Naive thymus-derived CD8-positive, alpha-beta T cell (primary cell): ENCODE measurements at regions not wholly inside any gene's neighbourhood (a gene's known extent, or its start where the extent isn't known, plus 50 kb on each side); places are given as distances from the start of the nearest gene placed in this dataset.

Source experiments
- ATAC-seq, 2 donors: fragments of 150-1000 bp; cut with Tn5 transposase in 1 of 2; sonication (Bioruptor Pico), chemical (Tn5 transposase) in 1 of 2; 1 replicate in 1 of 2; 2 replicates in 1 of 2; pipeline ENCODE4 v1.10.0; 2021; ENCODE audit warnings: mild to moderate bottlenecking in 2 of 2, moderate library complexity in 2 of 2
- POLR2A ChIA-PET: fragments of 350-600 bp; sonication (Branson Sonifier 250); formaldehyde crosslinking; loops from one replicate; lab custom pipeline; 2021; ENCODE audit warnings: antibody characterized with exemption; lab: Charles Lee
- DNase-seq, 10 donors: peaks; one replicate each; pipeline versions ENCODE4 v3.0.0 to v3.0.0-alpha.2; 2020 to 2022
- H3K27ac Mint-ChIP-seq, 10 donors: one replicate each; pipeline ENCODE4 v1.8.0; 2020 to 2022; ENCODE audit warnings: mild to moderate bottlenecking in 10 of 10, mixed read lengths in 10 of 10, moderate library complexity in 4 of 10, inconsistent platforms in 1 of 10
- H3K27me3 Mint-ChIP-seq, 5 donors: one replicate each; pipeline ENCODE4 v1.8.0; 2021 to 2022; ENCODE audit warnings: mixed read lengths in 5 of 5
- H3K36me3 Mint-ChIP-seq, 3 donors: one replicate each; pipeline ENCODE4 v1.8.0; 2020 to 2022; ENCODE audit warnings: mixed read lengths in 3 of 3, mild to moderate bottlenecking in 2 of 3, inconsistent platforms in 1 of 3
- H3K4me1 Mint-ChIP-seq, 4 donors: one replicate each; pipeline ENCODE4 v1.8.0; 2021 to 2022; ENCODE audit warnings: mixed read lengths in 4 of 4
- H3K4me3 Mint-ChIP-seq, 10 donors: one replicate each; pipeline ENCODE4 v1.8.0; 2020 to 2022; ENCODE audit warnings: mild to moderate bottlenecking in 10 of 10, mixed read lengths in 10 of 10, moderate library complexity in 6 of 10, inconsistent platforms in 1 of 10
- H3K9me3 Mint-ChIP-seq, 9 donors: one replicate each; pipeline ENCODE4 v1.8.0; 2020 to 2022; ENCODE audit warnings: mixed read lengths in 9 of 9, mild to moderate bottlenecking in 3 of 9, inconsistent platforms in 1 of 9, moderate library complexity in 1 of 9

GRCh38 chr13:102470283-102470917, 68.6 kb upstream of the FGF14 start:
- DNase-seq (no peak), ATAC-seq (no peak)
- no peak overlapping the region for H3K27ac Mint-ChIP-seq
- H3K4me3 Mint-ChIP-seq = no peak overlapping the region
- H3K36me3 Mint-ChIP-seq = no peaks in the 10 kb centered on the region
- POLR2A ChIA-PET = interaction anchor here (0.7 kb wide), 1 partner anchor 145 kb away, joined by 4 read pairs; no protein-coding TSS in a partner anchor
- H3K4me1 Mint-ChIP-seq = no peaks in the 10 kb centered on the region
- peaks cover 12 to 37% (median 26%) of the 10 kb centered on the region in 5 donors for H3K27me3 Mint-ChIP-seq
- peaks cover 0 to 4% (median 0%) of the 10 kb centered on the region in 9 donors for H3K9me3 Mint-ChIP-seq

GRCh38 chr13:102466610-102467190, 64.9 kb upstream of the FGF14 start:
- Mint-ChIP-seq H3K4me1 (no peaks in the 10 kb centered on the region), H3K27me3 (peaks cover 15 to 47% (median 28%) of the 10 kb centered on the region in 5 donors), H3K4me3 (no peak overlapping the region), H3K9me3 (peaks cover 0 to 2% (median 0%) of the 10 kb centered on the region in 9 donors), H3K27ac (peak overlapping the region in 1 of 10 donors; percentile 63), H3K36me3 (no peaks in the 10 kb centered on the region)
- POLR2A ChIA-PET = no interaction called here
- no peak for DNase-seq
- ATAC-seq = no peak

- Mint-ChIP-seq H3K9me3 (peaks cover 0 to 2% (median 0%) of the 10 kb centered on the region in 9 donors), H3K36me3 (no peaks in the 10 kb centered on the region), H3K4me3 (no peak overlapping the region), H3K27me3 (peaks cover 10 to 47% (median 21%) of the 10 kb centered on the region in 5 donors), H3K27ac (no peak overlapping the region), H3K4me1 (peaks cover 0 to 1% (median under 1%) of the 10 kb centered on the region in 4 donors)
- no peak for DNase-seq
- ATAC-seq = no peak
- POLR2A ChIA-PET = no interaction called here
Measured at GRCh38 chr13:102462570-102462969, 60.7 kb upstream of the FGF14 start.

- POLR2A ChIA-PET = no interaction called here
- Mint-ChIP-seq H3K9me3 (peaks cover 0 to 2% (median 0%) of the 10 kb centered on the region in 9 donors), H3K27me3 (peaks cover 9 to 42% (median 16%) of the 10 kb centered on the region in 5 donors), H3K4me3 (no peak overlapping the region), H3K36me3 (no peaks in the 10 kb centered on the region), H3K27ac (no peak overlapping the region), H3K4me1 (peaks cover 0 to 8% (median 4%) of the 10 kb centered on the region in 4 donors)
- no peak for ATAC-seq
- DNase-seq = no peak
Measured at GRCh38 chr13:102461302-102461701, 59.5 kb upstream of the FGF14 start.

- H3K9me3 Mint-ChIP-seq = peaks cover 0 to 2% (median 0%) of the 10 kb centered on the region in 9 donors
- no peak for DNase-seq
Measured at GRCh38 chr13:102460806-102461205, 59.0 kb upstream of the FGF14 start.

GRCh38 chr13:102452836-102453235, 51.0 kb upstream of the FGF14 start:
- Mint-ChIP-seq H3K9me3 (no peaks in the 10 kb centered on the region), H3K27ac (no peak overlapping the region), H3K4me1 (peaks cover 0 to 8% (median 4%) of the 10 kb centered on the region in 4 donors), H3K36me3 (no peaks in the 10 kb centered on the region), H3K4me3 (no peak overlapping the region), H3K27me3 (peaks cover 4 to 19% (median 5%) of the 10 kb centered on the region in 5 donors)
- POLR2A ChIA-PET = no interaction called here
- ATAC-seq = no peak
- no peak for DNase-seq

More at GRCh38 chr13:102460806-102461205, 59.0 kb upstream of the FGF14 start:
- no peaks in the 10 kb centered on the region for H3K36me3 Mint-ChIP-seq
- no peak overlapping the region for H3K4me3 Mint-ChIP-seq
- peaks cover 7 to 37% (median 13%) of the 10 kb centered on the region in 5 donors for H3K27me3 Mint-ChIP-seq
- H3K27ac Mint-ChIP-seq = no peak overlapping the region
- no peak for ATAC-seq
- peaks cover 0 to 8% (median 4%) of the 10 kb centered on the region in 4 donors for H3K4me1 Mint-ChIP-seq
- POLR2A ChIA-PET = no interaction called here
